Suppressor macrophage (primary cell): ENCODE measurements at regions not wholly inside any gene's neighbourhood (a gene's known extent, or its start where the extent isn't known, plus 50 kb on each side); places are given as distances from the start of the nearest gene placed in this dataset.

Experiments
- DNase-seq, 4 experiments: peaks; one replicate each; pipeline ENCODE4 v3.0.0-alpha.2; 2020 to 2022

DNA sequence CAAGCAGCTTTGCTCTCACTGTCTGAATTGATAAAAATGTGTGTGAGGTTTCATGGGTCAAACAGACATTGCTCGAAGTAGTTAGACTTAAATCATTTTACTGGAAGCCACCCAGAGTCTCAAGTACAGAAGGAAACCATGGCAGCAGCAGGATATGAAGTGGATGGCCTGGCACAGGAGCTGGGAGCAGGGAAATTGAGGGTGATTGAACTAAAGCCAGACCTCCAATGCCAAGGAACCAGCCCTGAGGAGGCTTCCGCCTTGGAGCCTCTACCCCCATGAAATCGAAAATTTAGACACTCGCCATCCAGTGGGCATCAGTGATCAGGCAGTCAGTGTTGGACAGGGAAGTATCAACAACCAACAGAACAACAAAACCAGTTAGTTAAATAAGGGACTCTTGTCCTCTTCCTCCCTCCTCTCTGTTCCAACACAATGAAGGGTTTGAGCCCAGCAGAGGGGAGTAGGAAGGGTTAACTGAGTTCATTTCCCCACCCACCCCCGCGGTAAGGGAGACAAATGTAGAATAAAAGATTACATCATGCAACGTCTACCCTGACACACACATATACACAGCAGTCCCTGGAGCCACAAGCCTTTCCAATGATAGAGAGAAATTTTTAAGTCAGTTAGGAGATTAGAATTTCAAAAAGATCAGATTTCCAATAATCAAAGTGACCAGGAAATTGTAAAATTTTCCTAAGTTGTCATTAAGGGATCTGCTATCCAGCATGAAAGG lies 156.3 kb downstream of the SLC16A9 start:
- no peak for DNase-seq

DNA sequence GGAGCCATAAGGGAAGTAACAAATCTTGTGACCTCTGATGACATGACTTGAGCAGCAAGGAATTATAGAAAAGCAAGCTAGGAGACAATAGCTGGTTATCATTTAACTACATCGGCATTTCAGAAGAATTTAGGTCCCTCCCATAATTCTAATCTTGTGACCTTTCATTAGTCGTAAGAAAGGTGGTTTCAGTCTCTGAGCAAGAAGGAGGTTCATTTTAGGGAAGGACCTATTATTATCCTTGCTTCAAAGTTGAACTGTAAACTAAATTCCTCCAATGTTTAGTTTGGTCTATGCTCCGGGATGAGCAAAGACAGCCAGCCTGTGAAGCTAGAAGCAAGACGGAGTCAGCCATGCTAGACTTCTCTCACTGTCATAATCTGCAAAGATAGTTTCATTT lies 159.6 kb downstream of the SLC16A9 start:
- DNase-seq: no peak

DNA sequence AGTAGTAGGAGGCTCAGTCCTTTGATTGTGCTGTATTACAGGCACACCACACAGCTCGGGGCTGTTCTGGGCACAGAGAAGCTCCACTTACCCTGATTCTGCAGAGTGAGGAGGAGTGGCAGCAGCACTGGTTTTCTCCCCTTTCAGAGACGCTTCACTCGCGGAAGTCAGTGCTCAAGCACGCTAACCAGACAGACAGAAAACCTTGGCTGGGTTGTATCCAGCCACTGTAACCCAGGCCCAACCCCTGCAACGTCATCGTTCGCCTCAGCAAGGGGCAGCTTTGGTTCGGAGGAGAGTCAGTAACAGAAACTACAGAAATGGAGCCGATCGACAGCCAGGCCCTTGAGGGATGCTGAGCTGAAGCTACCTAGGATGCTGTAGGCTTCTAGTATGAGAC lies 171.0 kb downstream of the SLC16A9 start:
- DNase-seq: no peak

- DNase-seq: no peak
Observed at GRCh38 chr10:59537501-59537900, 172.1 kb downstream of the SLC16A9 start.

DNA sequence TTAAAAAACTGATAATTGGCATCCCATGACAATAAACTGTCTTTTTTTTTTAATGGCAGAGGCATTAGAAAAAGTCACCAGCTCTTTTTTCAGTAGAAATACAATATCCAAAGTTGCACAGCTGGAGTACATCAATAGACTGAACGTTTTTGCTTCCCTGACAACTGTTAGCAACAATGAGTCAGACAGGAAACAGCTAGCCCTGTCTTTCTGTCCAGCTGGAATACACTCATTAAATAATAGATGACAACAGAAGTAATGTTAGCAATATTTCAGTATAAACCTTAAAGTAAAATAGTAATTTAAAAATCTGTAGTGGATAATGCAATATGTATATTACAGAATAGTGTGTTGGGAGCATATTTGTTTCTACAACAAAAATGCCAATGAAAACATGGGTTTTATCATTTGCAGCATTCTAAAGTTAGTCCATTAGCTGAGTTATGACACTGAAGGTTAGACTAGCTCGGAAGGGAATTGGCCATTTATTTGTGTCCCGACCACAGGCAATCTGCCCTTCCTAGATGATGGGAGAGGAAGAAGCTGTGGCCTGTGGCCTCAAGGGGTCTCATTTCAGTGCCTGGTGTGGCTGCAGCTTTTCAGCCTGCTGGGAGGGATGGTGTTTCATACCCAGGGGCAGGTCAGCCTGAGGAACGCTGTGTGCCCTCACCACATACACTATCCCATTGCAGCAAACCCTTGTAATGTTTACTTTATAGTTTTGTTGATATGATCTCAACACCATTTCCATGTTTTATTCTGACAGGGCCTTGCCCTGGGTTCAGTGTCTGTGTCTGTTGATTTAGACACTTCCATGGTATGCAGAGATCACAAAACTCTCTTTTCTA lies 173.3 kb downstream of the SLC16A9 start:
- no peak for DNase-seq

- no peak for DNase-seq
Observed at GRCh38 chr10:59524348-59524747, 162.0 kb upstream of the FAM13C start.

- no peak for DNase-seq
Observed at GRCh38 chr10:59523851-59524250, 161.5 kb upstream of the FAM13C start.

GRCh38 chr10:59517996-59518395 lies 155.6 kb upstream of the FAM13C start:
- DNase-seq: no peak

GRCh38 chr10:59517341-59517899 lies 155.1 kb upstream of the FAM13C start:
- no peak for DNase-seq

DNA sequence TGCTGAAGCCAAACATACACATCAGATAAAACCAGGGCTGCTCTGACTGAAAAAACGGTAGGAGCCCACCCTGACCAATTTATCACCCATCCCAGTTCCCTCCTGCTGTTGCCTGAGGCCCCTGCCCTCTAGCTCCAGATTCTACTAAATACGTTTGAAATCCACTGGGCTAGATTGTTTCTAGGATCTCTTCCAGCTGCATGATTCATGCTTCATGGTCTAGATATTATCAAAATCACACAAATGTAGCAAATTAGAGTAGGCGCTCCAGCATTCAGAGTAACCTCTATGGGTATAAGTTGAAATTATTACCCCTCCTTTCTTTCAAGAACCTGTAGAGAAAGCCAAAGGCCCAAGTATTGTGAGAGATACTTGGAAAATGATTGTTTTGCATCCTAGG lies 151.2 kb upstream of the FAM13C start:
- DNase-seq: no peak

- no peak for DNase-seq
Observed at GRCh38 chr10:59512951-59513350, 150.6 kb upstream of the FAM13C start.

DNA sequence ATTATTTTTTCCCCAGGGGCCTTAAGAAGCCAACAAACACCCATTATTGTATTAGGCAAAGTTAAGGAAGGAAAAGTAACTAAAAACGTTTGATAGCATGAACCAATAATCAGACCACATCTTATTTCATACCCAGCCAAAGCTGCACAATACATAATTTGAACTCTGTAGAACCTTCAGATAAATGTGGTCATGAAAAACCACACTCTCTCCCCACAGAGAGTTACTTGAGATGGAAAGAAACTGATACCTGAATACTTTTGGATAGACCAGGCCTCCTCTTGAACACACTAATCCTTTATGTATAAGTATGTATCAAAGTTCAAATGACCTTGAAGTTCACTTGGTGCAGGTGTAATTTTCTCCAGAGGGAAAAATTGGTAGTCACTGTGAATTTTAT lies 146.6 kb upstream of the FAM13C start:
- DNase-seq: no peak

- DNase-seq: no peak
Observed at GRCh38 chr10:59508296-59508695, 145.9 kb upstream of the FAM13C start.

- no peak for DNase-seq
Observed at GRCh38 chr10:59505926-59506325, 143.6 kb upstream of the FAM13C start.

GRCh38 chr10:59499460-59499859 lies 137.1 kb upstream of the FAM13C start:
- no peak for DNase-seq

DNA sequence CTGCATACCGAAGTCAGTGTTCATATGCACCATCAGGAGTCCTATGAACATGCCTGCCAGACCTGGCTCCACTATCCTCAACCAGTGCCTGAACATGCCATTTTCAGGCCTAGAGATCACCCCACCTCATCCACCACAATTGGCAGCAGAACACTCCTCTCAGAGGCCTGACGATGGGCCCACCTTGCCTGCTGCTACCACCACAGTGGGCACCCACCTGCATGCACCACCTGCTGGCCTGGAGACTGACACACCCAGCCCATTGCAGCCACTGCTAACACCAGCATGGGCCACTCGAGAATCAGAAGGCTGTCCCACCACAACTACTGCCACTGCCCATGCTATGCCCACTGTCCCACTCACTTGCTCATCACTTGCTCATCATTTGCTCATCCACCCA lies 130.7 kb upstream of the FAM13C start:
- no peak for DNase-seq

- no peak for DNase-seq
Observed at GRCh38 chr10:59479426-59479825, 117.1 kb upstream of the FAM13C start.

DNA sequence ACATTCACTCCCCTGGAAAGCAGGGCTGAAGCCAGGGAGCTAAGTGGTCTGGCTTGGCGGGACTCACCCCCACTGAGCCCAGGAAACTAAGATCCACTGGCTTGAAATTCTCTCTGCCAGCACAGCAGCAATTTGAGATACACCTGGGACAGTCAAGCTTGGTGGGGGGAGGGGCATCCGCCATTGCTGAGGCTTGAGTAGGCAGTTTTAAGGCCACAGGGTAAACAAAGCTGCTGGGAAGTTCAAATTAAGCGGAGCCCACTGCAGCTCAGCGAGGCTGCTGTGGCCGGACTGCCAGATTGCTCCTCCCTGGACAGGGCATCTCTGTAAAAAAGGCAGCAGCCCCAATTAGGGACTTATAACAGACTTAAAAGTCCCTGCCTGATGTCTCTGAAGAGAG lies 108.2 kb upstream of the FAM13C start:
- no peak for DNase-seq

GRCh38 chr10:59465088-59465487 lies 102.7 kb upstream of the FAM13C start:
- DNase-seq: no peak

GRCh38 chr10:59464483-59464882 lies 102.1 kb upstream of the FAM13C start:
- DNase-seq: no peak

DNA sequence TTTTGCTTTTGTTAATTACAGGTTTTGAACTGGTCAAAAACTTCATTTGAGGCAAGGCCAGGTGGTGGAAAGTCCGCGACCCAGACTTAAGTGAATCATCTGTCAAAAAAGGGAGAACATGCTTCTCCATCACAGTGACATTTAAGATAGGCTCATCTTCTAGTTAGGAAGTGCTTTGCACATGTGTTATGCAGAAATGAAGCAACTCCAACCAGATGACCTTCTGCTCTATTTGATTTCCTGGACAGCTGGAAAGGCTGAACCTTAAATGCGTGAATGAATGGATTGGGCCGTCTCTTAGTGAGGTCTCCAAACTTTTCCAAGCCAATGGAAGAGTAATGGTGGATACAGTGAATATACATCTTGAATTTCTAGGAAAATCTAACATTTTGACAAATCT lies 101.6 kb upstream of the FAM13C start:
- DNase-seq: no peak

GRCh38 chr10:59460601-59461000 lies 98.3 kb upstream of the FAM13C start:
- DNase-seq: no peak

GRCh38 chr10:59456199-59456598 lies 93.8 kb upstream of the FAM13C start:
- DNase-seq: no peak
